Non-pigmented ciliary epithelial cell (primary cell): ENCODE measurements at regions not wholly inside any gene's neighbourhood (a gene's known extent, or its start where the extent isn't known, plus 50 kb on each side); places are given as distances from the start of the nearest gene placed in this dataset.

Experiments used
- DNase-seq: peaks from one replicate; pipeline ENCODE4 v3.0.0-alpha.2; 2010; ENCODE audit warnings: low read depth

DNA sequence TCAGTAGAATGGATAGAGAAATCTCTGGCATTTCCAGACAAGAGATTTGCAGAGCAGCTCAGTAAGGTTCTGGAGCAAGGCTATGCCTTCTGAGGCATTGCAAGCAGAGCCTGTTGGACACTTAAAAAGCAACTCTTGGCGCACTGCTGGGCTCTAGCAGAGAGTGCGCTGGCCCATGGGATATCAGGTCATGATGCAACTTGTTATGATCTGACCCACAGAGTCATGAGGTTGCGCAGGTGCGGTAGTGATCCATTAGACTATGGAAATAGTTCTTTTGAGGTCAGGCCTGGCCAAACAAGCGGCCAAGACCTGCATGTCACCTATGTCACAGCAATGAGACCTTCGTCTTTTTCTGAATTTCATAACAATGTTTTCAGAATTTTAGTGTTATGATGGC lies 168.6 kb downstream of the TMTC3 start:
- no peak for DNase-seq

DNA sequence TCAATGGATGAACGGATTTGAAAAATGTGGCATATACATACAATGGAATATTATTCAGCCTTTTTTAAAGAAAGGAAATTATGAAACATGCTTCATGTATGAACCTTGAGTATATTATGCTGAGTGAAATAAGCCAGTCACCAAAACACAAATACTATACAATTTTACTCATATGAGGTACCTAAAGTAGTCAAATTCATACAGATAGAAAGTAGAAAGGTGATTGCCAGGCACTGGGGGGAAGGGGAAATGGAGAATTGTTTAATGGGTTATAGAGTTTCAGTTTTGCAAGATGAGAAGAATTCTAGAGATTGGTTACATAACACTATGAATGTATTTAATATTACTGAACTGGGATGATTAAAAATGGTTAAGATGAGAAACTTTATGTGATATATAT lies 171.4 kb downstream of the TMTC3 start:
- no peak for DNase-seq

DNA sequence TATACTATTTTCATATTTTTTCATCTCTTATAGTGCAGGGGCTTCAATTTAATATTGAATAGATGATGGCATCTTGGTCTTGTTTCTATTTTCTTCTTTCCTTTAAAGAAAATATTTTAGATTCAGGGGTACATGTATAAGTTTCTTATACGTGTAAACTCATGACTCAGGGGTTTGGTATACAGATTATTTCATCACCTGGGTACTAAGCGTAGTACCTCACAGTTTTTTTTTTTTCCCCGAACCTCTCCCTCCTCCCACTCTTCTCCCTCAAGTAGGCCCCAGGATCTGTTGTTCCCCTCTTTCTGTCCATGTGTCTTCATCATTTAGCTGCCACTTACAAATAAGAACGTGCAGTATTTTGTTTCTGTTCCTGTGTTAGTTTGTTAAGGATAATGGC lies 172.6 kb downstream of the TMTC3 start:
- DNase-seq: no peak

DNA sequence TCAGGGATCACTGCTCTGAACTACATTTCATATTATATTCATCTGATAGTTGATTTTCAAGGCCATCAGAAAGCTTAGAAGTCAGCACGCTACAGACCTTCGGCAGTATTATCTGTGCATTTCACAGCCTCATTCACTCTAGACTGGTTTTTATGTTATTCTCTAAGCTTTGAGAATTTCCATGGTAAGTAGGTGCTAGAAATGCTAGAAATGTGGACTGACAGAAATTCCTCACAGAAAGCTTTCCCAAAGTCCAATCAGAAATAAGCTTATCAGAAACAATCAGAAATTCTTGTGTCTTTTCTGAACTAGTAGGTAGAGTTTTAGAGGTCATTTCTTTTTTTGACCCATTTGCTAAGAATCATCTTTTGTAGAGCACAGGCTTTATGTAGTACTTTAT lies 176.6 kb downstream of the TMTC3 start:
- no peak for DNase-seq

DNA sequence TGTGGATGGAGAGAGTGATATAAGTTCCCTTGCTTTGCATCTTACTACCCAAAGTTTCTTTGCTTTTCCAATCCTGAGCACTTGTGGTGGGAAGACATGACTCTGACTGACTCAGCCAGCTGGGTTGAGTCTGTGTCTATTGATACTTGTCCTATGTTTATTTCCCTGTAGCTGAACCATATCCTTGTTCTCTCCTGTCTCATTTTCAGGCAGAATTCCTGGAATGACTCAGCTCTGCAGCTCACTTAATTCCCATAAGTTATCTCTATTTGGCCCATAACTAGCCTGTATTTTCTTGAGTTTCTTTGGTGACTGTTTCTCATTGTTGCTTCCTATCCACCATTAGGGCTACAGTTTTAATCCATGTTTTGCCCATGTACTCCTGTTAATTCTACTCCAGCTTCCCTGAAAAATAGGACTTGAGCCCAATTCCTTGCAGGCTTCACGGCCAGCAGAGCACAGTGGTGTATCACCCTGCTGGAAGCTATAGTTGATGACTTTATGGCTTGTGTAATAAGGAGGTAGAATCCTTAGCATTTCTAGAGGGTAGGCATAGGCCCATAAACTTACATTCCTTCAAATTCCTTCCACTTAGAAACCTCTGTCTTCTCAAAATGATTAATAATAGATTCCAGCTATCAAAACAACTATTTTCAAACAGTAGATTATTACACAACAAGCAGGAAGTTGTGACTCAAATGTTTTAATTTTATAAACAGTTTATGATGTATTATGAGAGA lies 183.1 kb downstream of the TMTC3 start:
- DNase-seq: peak; percentile 86

DNA sequence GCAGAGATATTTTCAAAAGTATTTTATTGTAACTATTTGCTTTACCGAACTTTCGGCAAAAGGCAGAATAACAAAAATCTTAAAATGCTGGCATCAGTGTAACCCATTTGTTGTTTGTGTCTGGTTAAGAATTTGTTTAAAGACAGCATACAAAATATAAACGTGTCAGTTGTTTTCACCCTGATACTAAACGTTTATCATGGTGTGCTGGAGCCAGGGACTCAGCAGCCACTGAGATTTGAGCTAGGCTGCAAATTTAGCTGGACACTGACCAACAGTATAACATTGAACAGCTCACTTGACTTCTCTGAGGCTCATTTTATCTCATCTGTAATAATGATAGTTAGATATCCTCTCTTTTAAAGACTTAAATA lies 183.7 kb downstream of the TMTC3 start:
- DNase-seq: no peak

DNA sequence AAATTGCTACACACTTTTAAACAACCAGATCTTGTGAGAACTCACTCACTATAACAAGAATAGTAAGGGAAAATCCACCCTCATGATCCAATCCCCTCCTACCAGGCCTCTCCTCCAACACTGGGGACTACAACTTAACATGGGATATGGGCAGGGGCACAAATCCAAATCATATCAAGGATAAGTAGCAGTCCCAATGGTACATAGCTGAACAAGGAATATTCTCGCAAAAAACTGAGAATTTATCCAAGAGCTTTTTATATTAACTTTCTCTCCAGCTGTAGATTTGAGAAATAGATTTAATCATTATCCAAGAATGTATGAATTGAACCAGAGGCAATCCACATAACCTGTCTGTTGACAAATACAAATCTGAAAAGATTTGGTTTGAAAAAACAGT lies 185.2 kb downstream of the TMTC3 start:
- DNase-seq: no peak

DNA sequence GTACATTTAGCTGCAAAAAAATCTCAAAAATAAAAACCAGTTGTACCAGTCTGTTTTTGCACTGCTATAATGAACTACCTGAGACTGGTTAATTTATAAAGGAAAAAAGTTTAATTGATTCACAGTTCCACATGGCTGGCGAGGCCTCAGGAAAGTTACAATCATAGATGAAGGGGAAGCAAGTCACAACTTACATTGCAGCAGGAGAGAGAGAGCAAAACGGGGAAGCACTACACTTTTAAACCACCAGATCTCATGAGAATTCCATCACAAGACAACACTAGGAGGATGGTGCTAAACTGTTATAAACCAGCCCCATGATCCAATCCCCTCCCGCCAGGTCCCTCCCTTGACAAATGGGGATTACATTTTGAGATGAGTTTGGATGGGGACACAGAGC lies 186.0 kb downstream of the TMTC3 start:
- no peak for DNase-seq

DNA sequence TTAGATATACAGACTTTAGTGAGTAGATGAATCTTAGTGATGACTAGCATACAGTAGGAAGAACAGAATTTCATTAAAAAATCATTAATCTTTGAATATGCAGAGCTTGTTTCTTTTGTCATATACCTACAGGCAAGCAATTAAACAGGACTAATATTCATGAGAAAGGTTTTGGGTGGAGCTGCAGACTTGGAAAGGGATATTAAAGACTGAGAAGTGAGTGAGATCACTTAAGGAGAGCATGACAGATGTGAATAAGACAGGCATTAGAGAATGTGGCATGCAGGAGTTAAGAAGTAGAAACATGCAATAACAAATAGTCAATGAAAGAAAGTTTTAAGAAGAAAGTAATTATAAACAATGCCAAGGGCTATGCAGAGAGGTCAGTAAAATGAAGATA lies 187.7 kb downstream of the TMTC3 start:
- DNase-seq: no peak

DNA sequence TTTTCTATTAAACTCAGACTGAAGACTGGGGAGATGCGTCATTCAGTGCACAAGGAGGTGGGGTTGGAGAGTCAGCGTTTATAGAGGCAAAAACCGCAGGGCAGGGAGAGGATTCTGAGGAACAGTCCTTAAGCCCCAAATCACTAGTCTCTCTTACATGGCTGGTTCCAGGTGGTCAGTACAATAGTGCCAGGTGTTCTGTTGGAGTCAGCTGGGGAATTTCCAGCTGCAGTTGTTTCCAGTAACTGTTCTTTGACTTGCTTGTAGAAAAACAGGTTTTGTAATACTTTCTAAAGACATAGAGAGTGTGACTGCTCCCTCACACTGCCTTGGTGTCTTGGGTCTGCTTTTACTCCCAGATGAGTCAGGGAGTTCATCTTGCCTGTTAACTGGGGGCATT lies 192.2 kb downstream of the TMTC3 start:
- no peak for DNase-seq

DNA sequence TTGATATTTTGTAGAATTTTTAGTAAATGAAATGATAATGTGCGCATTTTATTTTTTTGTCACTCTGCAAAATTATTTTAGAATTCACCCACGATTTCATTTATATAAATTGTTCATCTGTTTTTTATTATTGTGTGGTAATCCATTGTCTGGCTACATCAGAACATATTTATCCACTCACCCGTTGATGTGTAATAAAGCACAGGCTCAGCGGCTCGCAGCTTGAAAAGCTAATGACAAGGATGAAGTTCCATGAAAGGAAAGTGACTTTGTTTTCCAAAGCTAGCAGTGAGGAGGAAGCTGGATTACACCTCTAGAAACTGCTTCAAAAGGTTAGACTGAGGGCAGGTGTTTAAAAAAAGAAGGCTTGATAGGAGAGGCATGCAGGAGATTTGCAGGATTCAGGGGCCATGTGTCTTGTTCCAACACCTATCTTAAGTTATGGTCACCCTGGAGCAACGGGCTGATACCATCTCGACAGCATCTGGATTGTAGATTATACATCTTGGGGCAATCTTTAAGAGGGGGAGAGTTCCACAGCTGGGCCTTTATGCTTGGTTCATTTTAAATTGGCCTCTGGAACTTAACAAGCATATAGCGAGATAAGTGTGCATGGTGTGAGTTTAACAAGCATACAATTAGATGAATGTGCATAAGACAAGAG lies 194.1 kb downstream of the TMTC3 start:
- DNase-seq: no peak

DNA sequence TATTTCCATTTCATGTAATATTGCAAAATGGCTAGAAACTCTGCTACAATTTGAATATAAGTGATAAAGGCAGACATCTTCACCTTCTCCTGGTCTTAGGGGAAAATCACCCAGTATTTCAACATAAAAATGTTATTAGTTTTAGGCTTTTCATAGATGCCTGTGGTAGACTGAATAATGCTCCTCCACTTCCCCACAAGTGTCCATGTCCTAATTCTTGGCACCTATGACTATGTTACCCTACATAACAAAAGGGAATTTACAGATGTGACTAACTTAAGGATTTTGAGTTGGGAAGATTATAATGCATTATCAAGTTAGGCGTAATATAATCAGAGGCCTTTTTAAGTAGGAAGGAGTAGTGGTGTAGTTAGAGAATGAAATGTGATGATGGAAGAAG lies 196.4 kb downstream of the TMTC3 start:
- no peak for DNase-seq

DNA sequence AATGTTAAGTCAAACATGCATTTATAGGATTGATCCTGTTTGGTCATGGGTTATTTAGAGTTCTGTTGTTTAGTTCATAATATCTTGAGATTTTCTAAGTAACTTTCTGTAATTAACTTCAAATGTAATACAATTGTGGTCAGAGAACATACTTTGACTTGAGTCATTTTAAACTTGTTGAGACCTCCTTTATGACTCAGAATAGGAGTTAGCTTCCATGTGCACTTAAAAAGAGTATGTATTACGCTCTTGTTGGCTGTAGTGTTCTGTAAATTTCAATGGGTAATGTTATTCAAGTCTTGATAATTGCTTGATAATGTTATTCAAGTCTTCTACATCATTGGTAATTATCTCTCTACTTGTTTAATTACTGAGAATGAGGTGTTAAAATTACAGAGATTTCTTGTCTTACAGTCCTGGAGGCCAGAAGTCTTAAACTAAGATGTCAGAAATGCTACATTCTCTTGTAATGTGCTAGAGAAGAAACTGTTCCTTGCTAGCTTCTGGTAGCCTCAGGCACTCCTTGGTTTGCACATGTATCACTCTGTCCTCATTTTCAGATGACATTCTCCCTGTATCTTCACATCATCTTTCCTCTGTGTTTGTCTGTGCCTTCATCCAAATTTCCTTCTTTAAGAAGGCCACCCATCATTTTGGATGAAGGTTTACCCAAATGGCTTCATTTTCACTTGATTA lies 197.3 kb downstream of the TMTC3 start:
- peak; percentile 62 for DNase-seq

DNA sequence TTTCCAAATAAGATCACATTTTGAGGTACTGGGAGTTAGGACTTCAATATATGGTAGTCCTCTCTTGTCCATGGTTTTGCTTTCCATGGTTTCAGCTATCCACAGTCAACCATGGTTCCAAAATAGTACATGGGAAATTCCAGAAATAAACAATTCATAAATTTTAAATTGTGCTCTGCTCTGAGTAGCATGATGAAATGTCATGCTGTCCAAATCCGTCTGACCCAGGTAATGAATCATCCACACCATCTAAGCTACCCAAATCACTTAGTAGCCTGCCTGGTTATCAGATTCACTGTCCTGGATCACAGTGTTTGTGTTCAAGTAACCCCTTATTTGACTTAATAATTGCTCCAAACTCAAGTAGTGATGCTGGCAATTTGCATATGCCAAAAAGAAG lies 197.9 kb downstream of the TMTC3 start:
- DNase-seq: no peak

DNA sequence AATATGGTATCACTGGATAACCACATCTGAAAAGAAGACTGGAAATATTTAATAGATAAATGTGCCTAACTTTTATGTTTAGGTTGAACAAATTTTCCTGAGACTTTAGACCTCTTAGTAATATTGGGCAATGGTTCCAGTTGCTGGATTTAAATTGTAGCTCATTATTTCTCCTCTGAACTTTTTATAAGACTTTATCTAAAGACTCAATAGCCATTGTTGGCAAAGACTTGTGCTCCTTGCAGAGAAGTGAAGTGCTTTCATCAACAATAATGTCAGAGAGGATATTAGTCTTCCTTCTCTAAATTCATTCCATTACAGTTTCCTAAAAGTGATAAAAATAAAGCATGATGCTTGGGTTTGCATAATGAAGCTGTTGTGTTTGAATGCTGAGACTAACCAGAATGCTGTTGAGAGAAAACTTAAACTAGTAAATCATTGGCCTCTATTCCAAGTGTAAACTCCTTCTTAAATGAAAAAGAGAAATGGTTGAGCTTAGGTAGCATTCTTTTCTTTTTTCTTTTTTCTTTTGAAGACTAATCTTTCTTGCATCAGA lies 200.2 kb downstream of the TMTC3 start:
- DNase-seq: no peak

DNA sequence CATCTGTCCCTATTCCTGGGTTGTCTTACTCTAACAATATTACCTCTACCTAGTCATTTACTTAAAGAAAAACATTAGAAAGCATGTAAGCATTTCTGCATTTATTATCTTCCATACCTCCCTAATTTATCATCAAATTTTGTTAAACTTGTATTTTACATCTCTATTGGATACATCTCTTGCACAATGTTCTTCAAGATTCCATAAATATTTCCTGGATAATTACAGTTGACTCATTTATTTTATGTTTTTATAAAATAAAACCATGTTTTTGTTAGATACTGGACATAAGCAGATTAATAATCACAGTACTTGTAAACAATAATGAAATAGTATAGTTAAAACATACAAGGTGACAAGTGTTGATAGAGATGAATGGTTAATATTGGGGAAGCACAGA lies 209.0 kb downstream of the TMTC3 start:
- DNase-seq: no peak

DNA sequence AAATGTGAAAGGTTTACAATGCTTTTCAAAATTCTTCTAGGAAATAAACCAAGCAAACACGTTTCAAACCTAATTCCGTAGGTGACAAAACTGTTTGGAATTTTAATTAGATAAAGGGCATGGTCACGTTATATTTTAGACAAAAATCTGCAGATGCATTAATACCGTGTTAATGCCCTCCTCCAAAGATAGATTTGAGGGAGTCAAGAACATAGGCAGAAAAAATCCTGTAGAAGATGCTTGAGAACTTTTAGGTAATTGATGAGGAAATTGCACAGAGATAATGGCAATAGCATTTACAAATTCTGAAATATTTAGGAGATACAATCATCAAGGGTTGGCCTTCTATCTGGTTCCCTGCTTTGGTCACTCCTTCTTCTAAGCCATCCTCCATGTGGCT lies 212.6 kb downstream of the TMTC3 start:
- no peak for DNase-seq

DNA sequence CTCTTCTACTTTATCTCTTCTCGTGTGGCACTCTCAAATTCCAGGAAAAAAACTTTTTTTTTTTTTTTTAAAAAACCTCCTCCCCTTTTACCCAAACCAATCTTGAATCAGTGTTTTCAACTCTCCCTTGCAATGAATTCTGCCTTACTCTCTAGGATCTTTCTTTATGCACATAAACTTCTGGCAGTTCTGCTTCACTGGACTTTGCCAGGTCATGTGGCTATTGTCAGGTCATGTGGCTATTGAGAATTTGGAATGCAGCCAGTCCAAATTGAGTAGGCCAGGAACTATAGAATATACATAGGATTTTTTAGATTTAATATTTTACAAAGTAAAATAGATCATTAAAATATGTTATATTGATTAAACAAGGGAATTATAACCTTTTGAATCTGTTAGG lies 218.2 kb downstream of the TMTC3 start:
- no peak for DNase-seq

DNA sequence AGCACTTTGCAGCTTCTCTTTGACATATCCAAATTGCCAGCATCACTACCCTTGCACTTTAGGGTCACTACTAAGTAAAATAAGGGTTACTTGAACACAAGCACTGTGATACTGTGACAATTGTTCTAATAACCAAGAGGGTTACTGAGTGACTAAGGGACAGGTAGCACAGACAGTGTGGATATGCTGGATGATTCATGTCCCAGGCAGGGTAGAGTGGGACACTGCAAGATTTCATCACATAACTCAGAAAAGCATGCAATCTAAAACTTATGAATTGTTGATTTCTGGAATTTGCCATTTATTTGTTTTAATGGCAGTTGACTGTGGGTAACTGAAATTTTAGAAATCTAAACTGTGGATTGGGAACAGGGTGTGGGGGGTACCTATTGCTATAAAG lies 218.8 kb downstream of the KITLG start:
- DNase-seq: no peak

DNA sequence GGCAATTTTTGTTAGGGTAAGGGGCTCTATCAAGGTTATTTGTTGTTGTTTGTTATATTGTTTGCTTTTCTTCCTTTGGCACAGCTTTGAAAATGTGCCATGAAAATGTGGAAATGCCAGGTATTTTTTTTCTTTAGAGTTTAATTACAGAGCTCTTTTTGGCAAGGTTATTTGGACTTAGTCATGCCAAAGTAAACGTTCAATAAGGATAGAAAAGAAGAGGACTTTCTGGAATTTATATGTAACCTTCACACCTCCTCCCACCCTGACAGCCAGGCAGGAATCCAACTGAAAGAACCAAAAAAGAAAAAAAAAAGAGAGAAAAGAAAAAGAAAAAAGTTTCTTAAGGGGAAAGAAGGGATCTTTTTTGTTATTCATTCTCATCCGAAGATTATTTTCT lies 217.8 kb downstream of the KITLG start:
- no peak for DNase-seq

DNA sequence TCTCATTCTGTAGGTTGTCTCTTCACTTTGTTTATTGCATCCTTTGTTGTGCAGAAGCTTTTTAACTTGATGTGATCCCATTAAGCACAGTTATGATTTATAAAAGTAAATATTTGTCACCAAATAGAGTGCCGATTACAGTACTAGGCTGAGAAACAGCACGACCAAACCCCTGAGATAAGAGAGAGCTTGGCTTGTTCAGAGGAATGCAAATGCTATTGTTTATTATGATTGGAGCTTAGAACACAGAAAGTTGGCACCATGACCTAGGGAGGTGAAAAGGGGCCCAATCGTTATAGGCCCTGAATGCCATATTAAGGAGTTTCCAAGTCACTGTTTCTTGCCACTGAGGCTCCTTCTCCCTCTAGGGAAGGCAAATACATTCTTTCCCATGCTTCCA lies 214.9 kb downstream of the KITLG start:
- DNase-seq: no peak

DNA sequence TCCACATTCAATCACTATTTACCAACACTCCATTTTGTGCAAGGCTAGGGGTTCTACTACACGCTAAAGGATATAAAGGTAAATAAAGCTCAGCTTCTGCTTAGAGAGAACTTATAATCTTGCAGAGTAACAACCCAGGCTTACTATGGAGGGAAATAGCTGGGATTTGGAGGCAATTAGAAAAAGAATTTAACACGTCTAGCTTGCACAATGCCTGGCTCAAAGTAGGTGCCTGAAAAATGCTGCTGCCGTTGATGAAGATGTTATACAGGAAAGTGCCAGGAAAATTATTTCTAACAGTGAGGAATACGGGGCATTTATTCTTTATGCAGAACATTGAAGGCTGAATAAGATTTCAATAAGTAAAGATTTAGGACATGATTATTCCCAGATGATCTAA lies 214.2 kb downstream of the KITLG start:
- no peak for DNase-seq

DNA sequence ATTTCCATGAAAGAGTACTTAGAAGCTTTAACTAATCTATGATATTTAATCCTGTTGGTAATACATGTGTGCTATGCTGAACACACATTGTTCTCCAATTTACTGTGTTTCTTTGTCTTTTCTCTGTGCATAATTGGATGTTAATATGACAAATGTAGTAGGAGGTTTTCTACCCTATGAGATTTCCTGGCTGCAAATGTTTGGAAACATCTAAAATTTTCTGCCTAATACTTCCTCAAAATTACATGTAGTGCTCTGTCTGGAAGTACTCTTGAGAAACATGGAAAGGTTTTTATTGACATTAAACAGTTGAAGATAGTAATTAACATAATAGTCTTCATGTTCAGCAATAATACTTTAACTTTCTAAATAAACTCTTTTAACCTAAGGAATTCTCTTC lies 213.0 kb downstream of the KITLG start:
- DNase-seq: no peak
